ENCODE measurements at regions not wholly inside any gene's neighbourhood (a gene's known extent, or its start where the extent isn't known, plus 50 kb on each side); places are given as distances from the start of the nearest gene placed in this dataset.

GRCh38 chr3:113158171-113158570 is 53.2 kb upstream of the BOC start (continued):
- TF ChIP-seq, protein P1, sequence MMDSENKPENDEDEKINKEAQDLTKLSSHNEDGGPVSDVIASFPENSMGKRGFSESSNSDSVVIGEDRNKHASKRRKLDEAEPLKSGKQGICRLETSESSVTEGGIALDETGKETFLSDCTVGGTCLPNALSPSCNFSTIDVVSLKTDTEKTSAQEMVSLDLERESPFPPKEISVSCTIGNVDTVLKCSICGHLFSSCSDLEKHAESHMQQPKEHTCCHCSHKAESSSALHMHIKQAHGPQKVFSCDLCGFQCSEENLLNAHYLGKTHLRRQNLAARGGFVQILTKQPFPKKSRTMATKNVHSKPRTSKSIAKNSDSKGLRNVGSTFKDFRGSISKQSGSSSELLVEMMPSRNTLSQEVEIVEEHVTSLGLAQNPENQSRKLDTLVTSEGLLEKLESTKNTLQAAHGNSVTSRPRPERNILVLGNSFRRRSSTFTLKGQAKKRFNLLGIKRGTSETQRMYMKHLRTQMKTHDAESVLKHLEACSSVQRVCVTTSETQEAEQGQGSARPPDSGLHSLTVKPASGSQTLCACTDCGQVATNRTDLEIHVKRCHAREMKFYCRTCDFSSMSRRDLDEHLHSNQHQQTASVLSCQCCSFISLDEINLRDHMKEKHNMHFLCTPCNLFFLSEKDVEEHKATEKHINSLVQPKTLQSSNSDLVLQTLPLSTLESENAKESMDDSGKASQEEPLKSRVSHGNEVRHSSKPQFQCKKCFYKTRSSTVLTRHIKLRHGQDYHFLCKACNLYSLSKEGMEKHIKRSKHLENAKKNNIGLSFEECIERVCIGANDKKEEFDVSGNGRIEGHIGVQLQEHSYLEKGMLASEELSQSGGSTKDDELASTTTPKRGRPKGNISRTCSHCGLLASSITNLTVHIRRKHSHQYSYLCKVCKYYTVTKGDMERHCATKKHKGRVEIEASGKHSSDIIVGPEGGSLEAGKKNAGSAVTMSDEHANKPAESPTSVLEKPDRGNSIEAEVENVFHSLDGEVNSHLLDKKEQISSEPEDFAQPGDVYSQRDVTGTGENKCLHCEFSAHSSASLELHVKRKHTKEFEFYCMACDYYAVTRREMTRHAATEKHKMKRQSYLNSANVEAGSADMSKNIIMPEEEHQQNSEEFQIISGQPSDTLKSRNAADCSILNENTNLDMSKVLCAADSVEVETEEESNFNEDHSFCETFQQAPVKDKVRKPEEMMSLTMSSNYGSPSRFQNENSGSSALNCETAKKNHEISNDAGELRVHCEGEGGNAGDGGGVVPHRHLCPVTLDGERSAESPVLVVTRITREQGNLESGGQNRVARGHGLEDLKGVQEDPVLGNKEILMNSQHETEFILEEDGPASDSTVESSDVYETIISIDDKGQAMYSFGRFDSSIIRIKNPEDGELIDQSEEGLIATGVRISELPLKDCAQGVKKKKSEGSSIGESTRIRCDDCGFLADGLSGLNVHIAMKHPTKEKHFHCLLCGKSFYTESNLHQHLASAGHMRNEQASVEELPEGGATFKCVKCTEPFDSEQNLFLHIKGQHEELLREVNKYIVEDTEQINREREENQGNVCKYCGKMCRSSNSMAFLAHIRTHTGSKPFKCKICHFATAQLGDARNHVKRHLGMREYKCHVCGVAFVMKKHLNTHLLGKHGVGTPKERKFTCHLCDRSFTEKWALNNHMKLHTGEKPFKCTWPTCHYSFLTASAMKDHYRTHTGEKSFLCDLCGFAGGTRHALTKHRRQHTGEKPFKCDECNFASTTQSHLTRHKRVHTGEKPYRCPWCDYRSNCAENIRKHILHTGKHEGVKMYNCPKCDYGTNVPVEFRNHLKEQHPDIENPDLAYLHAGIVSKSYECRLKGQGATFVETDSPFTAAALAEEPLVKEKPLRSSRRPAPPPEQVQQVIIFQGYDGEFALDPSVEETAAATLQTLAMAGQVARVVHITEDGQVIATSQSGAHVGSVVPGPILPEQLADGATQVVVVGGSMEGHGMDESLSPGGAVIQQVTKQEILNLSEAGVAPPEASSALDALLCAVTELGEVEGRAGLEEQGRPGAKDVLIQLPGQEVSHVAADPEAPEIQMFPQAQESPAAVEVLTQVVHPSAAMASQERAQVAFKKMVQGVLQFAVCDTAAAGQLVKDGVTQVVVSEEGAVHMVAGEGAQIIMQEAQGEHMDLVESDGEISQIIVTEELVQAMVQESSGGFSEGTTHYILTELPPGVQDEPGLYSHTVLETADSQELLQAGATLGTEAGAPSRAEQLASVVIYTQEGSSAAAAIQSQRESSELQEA (IDR thresholded peaks at IDR 0.05; ENCODE audit: low read depth) = no peak
- TF ChIP-seq POLR2AphosphoS5 (IDR thresholded peaks at IDR 0.05; ENCODE audit: control insufficient read depth, insufficient read depth, low read depth, low read length) (no peak), USF2 (CRISPR knock-in tag; IDR thresholded peaks at IDR 0.05) (peak; percentile 64), ZNF507 (tag; conservative IDR thresholded peaks at IDR 0.05) (no peak)
- TF ChIP-seq, protein P2, sequence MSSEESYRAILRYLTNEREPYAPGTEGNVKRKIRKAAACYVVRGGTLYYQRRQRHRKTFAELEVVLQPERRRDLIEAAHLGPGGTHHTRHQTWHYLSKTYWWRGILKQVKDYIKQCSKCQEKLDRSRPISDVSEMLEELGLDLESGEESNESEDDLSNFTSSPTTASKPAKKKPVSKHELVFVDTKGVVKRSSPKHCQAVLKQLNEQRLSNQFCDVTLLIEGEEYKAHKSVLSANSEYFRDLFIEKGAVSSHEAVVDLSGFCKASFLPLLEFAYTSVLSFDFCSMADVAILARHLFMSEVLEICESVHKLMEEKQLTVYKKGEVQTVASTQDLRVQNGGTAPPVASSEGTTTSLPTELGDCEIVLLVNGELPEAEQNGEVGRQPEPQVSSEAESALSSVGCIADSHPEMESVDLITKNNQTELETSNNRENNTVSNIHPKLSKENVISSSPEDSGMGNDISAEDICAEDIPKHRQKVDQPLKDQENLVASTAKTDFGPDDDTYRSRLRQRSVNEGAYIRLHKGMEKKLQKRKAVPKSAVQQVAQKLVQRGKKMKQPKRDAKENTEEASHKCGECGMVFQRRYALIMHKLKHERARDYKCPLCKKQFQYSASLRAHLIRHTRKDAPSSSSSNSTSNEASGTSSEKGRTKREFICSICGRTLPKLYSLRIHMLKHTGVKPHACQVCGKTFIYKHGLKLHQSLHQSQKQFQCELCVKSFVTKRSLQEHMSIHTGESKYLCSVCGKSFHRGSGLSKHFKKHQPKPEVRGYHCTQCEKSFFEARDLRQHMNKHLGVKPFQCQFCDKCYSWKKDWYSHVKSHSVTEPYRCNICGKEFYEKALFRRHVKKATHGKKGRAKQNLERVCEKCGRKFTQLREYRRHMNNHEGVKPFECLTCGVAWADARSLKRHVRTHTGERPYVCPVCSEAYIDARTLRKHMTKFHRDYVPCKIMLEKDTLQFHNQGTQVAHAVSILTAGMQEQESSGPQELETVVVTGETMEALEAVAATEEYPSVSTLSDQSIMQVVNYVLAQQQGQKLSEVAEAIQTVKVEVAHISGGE (CRISPR knock-in tag; IDR thresholded peaks at IDR 0.05) = no peak
- TF ChIP-seq, protein P3, sequence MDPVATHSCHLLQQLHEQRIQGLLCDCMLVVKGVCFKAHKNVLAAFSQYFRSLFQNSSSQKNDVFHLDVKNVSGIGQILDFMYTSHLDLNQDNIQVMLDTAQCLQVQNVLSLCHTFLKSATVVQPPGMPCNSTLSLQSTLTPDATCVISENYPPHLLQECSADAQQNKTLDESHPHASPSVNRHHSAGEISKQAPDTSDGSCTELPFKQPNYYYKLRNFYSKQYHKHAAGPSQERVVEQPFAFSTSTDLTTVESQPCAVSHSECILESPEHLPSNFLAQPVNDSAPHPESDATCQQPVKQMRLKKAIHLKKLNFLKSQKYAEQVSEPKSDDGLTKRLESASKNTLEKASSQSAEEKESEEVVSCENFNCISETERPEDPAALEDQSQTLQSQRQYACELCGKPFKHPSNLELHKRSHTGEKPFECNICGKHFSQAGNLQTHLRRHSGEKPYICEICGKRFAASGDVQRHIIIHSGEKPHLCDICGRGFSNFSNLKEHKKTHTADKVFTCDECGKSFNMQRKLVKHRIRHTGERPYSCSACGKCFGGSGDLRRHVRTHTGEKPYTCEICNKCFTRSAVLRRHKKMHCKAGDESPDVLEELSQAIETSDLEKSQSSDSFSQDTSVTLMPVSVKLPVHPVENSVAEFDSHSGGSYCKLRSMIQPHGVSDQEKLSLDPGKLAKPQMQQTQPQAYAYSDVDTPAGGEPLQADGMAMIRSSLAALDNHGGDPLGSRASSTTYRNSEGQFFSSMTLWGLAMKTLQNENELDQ (CRISPR knock-in tag; IDR thresholded peaks at IDR 0.05; ENCODE audit: borderline replicate concordance) = no peak

Measured in K562 (cell line).